Activated CD4-positive, alpha-beta T cell treated with anti-CD3 and anti-CD28 coated beads, Interleukin-2, Interleukin-4, amounts not matched to agents 100 ng/mL and 50 ng/mL, durations not matched to agents 16 hours and 8 hours (primary cell): ENCODE measurements at regions not wholly inside any gene's neighbourhood (a gene's known extent, or its start where the extent isn't known, plus 50 kb on each side); places are given as distances from the start of the nearest gene placed in this dataset.
"Not testable (repeated sequence)": the region's sequence is repeated elsewhere in the genome, so short reads cannot be mapped to it uniquely, and the experiment has no call there.

Experiments
- DNase-seq: peaks from one replicate; pipeline ENCODE4 v3.0.0-alpha.2; 2020; ENCODE audit warnings: low spot score

DNA sequence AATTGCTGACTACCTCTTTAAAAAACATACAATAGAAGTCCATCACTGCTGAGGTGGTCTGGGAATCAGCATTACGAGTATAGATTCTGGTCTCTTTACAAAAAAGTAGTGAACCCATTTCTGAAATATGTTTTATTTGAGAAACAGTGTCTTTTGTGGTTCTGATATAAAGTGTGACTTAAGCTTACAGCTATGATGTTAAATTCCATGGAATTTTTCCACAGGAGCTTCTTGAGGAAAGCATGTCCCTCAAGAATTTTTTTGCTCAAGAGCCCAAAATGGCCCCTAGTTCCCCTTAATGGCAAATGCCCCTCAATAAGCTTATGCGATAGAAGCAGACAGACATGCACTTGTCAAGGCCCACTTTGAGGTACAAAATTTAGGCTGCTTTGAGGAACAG lies 265.7 kb downstream of the FAM170A start:
- DNase-seq: no peak

DNA sequence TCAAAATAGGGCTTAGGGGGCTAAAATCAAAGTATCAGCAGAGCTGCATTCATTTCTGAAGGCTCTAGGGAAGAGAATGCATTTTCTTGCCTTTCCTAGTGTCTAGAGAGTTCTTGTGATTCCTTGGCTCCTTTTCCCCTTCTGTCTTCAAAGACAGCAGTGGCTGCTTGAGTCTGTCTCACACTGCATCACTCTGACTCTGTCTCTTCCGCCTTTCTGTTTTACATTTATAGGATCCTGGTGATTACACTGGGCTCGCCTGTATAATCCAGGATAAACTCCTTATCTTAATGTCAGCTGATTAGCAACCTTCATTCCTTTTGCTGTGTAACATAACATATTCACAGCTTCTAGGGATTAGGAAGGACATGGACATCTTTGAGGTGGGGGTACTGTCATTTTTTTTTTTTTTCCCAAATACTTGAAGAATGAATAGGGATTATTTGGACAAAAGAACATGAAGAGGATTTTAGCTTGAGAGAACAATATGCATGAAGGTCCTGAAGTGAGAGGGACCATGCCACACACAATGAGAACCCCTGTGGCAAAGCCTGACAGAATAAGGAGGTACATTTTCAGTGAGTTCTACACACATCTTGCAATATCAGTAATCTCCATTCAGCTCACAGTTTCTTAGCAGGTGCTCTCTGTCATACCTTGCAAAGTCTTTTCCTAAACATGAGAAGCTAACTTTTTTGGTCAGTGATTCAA lies 267.6 kb downstream of the FAM170A start:
- DNase-seq: no peak

DNA sequence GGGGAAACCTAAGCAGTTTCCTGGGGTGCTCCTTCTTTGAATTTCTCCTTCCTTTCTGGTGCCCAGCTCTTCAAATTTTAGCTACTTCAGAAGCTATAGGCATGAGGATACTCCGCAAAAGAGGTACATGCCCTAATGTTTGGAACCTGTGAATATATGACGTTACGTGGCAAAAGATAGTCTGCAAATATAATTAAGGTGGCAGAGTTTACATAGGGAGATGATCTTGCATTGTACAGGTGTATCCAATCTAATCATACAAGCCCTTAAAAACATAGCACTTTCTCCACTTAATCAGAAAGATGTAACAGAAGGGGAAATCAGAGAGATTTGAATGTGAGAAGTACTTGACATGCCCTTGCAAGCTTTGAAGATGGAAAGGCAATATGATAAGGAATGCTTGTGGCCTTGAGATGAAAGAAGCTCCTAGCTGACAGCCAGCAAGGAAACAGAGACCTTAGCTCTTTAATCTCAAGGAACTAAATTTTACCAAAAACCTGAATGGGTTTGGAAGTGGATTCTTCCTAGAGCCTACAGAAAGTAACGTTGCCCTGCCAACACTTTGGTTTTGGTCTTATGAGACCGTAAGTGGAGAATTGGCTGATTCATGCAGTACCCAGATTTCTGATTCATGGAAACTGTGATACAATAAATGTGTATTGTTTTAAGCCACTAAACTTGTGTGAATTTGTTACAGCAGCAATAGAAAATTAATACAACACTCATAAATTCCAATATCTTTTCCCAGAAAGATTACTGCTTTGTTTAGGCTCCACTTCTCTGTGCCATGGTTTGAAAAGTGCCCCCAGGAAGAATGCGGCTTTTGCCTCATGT lies 268.4 kb downstream of the FAM170A start:
- no peak for DNase-seq

DNA sequence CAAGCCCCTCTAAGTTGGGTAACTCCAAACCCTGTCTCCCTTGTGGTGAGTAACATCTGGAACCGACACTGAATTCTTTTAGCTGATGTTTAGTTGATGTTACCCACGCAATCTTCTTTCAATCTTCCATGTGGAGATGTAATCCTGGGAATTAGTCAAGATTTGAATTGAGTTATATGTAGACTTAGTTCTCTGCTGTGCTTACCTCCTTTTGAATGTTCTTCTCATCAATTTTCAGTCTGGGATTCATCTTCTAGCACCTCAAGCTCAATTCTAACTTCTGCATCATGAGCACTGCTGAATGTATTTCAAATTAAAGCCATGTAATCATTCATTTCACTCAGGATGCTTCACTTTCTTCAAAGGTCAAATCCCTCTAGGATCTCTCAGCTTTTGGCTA lies 270.6 kb downstream of the FAM170A start:
- no peak for DNase-seq

GRCh38 chr5:119902593-119902992 lies 273.2 kb downstream of the FAM170A start:
- no peak for DNase-seq

GRCh38 chr5:119913425-119913824 lies 284.1 kb downstream of the FAM170A start:
- no peak for DNase-seq

DNA sequence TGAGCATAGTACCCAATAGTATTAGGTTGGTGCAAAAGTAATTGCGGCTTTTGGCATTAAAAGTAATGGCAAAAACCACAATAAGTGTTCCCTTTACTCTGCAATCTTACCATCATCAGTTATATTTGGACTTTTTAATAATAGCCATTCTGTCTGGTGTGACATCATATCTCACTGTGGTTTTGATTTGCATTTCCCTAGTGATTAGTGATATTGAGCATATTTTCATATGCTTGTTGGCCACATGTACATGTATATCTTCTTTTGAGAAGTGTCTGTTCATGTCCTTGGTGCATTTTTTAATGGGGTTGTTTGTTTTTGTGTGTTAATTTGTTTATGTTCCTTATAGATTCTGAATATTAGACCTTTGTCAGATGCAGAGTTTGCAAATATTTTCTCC lies 289.9 kb downstream of the FAM170A start:
- no peak for DNase-seq

- DNase-seq: no peak
Observed at GRCh38 chr5:119926301-119926700, 296.9 kb downstream of the FAM170A start.

DNA sequence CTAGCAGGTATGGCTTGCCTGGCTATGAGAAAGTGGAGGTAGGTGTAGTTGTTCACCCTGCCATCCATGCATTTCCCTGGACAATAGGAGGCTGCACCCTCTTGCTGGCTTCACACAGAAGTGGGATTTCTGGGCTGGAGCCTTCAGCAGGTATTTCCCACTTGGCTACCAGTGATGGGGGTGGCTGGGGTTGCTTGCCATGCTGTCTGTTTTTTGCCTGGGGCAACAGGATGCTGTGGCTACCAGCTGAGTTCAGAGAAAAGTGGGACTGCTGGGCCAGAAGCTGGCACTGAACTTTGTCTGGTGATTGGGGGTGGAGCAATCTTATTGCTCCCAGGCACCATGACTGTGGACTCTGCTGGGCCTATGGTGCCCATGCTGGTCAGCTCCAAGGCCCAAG lies 299.6 kb downstream of the FAM170A start:
- DNase-seq: no peak

GRCh38 chr5:119930490-119930889 lies 301.1 kb downstream of the FAM170A start:
- no peak for DNase-seq

DNA sequence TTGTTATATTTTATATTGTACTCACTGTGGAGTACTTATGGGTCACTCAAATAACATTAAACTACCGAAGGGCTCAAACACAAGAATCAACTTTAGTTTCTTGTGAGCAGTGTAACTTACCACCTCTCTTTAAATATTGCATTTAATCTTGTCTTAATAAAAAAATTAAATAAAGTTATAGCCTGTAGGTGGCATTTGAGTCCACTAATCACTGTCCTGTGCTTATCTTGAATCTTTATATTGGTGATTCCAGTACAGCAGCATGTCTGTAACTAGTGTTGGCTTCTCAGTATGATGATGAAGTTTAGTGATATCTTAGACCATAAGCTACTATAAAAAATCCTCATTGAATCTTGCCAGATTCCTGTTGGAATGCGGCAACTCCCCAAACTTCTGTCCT lies 313.8 kb downstream of the FAM170A start:
- DNase-seq: no peak

DNA sequence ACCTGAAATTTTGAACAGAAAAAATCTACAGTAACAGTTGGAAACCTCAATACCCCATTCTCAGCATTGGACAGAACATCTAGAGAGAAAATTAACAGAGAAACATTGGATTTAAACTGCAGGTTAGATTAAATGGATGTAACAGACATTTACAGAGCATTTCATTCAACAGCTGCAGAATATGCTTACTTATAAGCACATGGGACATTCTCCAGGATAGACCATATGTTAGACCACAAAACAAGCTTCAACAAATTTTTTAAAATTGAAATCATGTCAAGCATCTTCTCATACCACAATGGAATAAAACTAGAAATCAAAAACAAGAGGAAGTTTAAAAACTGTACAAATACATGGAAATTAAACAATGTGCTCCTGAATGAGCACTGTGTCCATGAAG lies 316.3 kb downstream of the FAM170A start:
- DNase-seq: no peak

- DNase-seq: no peak
Observed at GRCh38 chr5:119948162-119948561, 318.8 kb downstream of the FAM170A start.

- no peak for DNase-seq
Observed at GRCh38 chr5:119949426-119949999, 320.2 kb downstream of the FAM170A start.

GRCh38 chr5:119951330-119951934 lies 322.1 kb downstream of the FAM170A start:
- DNase-seq: no peak

GRCh38 chr5:119953474-119953873 lies 324.1 kb downstream of the FAM170A start:
- DNase-seq: no peak

DNA sequence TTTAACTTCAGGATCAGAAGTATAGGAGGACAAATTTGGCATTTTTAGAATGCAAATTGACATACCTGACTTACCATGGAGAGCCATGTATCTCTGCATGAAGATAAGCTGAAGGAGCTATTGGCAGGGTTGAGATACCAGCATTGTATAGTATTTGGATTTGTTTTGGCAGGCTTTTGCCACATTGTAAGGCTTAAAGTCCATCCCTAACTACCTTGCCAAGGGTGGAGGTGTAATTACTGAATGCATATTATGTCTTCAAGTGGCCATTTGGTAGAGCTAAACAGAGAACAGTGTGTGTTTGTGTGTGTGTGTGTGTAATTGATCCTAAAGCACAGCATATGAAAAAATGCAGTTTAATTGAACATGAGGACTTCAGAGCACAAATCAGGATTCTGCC lies 324.7 kb downstream of the FAM170A start:
- no peak for DNase-seq

- no peak for DNase-seq
Observed at GRCh38 chr5:119961993-119962392, 332.6 kb downstream of the FAM170A start.

DNA sequence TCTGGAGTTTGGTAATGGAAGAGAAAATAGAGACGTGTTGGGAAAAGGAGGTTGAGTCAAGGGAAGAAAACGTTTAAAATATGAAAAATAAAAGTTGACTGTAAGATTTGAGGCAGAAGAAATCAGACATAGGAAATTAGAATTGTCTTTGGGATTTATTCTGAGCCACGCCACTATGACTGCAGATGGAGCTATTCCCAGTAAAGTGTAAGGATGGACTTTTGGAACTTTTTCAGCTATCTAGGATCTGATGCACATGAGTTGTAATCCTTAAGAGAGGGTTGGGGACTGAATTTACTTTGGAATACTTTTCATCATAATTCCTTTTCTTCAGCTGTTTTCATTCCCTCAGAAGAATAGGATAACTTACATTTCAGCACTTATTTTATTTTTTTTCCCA lies 336.7 kb downstream of the FAM170A start:
- DNase-seq: no peak

DNA sequence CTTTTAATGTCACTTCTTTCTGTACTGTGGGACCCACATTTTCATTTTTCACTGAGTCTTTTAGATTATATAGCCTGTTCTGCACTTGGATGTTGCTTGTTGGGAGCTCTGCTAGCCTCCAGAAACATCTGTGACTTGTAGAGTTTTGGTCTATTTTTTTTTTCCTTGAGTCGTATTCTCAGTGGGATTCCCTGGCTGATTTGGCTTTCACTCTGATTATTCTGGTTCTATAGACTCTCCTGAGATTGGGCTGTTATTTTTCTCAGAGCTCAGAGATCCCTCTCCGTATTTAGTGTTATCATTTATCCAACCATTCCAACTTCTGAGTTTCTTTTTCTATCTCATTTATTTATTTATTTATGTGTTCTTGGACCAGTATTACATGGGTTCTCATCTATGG lies 339.3 kb downstream of the FAM170A start:
- no peak for DNase-seq

- not testable (repeated sequence) for DNase-seq
Observed at GRCh38 chr5:119987077-119987476, 357.7 kb downstream of the FAM170A start.

DNA sequence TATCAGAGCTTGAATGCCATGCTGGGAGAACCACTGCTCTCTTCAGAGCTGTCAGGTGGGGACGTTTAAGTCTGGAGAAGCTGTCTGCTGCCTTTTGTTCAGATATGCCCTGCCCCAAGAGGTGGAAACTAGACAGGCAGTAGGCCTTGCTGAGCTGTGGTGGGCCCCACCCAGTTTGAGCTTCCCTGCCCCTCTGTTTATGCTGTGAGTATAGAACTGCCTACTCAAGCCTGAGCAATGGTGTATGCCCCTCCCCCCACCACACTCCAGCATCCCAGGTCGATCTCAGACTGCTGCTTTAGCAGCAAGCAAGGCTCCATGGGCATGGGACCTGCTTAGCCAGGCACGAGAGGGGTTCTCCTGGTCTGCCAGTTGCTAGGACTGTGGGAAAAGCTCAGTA lies 362.3 kb downstream of the FAM170A start:
- no peak for DNase-seq

DNA sequence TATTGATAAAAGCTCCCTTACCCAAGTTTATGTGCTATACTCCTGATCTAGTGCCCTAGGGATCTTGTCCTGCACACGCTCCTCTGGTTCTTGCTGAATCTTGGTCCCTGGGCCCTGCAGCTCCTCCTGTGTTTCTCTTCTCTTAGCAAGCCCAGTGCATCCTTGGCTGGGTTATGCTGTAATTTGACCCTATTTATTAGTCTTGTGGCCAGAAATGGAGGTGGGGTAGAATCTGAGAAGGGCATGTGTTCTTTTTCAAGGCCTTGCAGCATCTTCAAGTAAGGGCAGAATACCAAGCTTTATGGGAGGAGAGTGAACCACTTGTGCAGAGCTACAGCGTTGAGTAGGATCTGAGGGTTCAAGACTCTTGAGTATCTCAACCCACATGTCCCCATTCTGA lies 366.8 kb downstream of the FAM170A start:
- no peak for DNase-seq
